Keratinocyte (primary cell): ENCODE measurements at regions not wholly inside any gene's neighbourhood (a gene's known extent, or its start where the extent isn't known, plus 50 kb on each side); places are given as distances from the start of the nearest gene placed in this dataset.

Experiments
- DNase-seq: peaks from one replicate; pipeline ENCODE4 v3.0.0-alpha.2; 2011; ENCODE audit warnings: low read depth, missing footprints, low spot score
- FAIRE-seq: peaks from 2 replicates; lab custom pipeline; 2011; peaks lifted over from hg19 to GRCh38; lab: Jason Lieb, UNC
- H2AFZ ChIP-seq: 2 replicates; pipeline ENCODE4 v1.6.0; 2012; ENCODE audit warnings: low read length, control low read depth, inconsistent platforms; ENCODE audit not compliant: control insufficient read depth
- H3K27ac ChIP-seq: 2 replicates; pipeline ENCODE4 v1.5.1; 2011; ENCODE audit warnings: low read length; ENCODE audit not compliant: control insufficient read depth, insufficient read depth
- H3K27me3 ChIP-seq: 3 replicates; pipeline ENCODE4 v1.6.0; 2011; ENCODE audit warnings: low read length; ENCODE audit not compliant: control insufficient read depth, insufficient read depth; ENCODE audit errors: extremely low read depth
- H3K36me3 ChIP-seq, 2 experiments: 2 replicates in 1 of 2; 3 replicates in 1 of 2; pipeline ENCODE4 v1.5.1; 2011; ENCODE audit warnings: low read length in 2 of 2, mild to moderate bottlenecking in 1 of 2; ENCODE audit not compliant: control insufficient read depth in 2 of 2, insufficient read depth in 2 of 2; ENCODE audit errors: extremely low read depth in 1 of 2
- H3K4me1 ChIP-seq: 3 replicates; pipeline ENCODE4 v1.5.1; 2011; ENCODE audit warnings: low read length; ENCODE audit not compliant: control insufficient read depth, insufficient read depth; ENCODE audit errors: extremely low read depth
- H3K4me2 ChIP-seq: 3 replicates; pipeline ENCODE4 v1.6.0; 2011; ENCODE audit warnings: low read depth, low read length; ENCODE audit not compliant: control insufficient read depth, insufficient read depth; ENCODE audit errors: extremely low read depth
- H3K4me3 ChIP-seq, 3 experiments: fragments of 200-600 bp in 1 of 3; sonication (generic) in 1 of 3; 2 replicates in 2 of 3; 3 replicates in 1 of 3; pipeline ENCODE4 v1.5.1; 2011 to 2016; ENCODE audit warnings: low read length in 3 of 3, mild to moderate bottlenecking in 3 of 3, control low read depth in 2 of 3, inconsistent platforms in 1 of 3, low read depth in 1 of 3, mixed read lengths in 1 of 3, mixed run types in 1 of 3, moderate library complexity in 1 of 3; ENCODE audit not compliant: control insufficient read depth in 2 of 3, insufficient read depth in 2 of 3; ENCODE audit errors: extremely low read depth in 1 of 3
- H3K79me2 ChIP-seq: 2 replicates; pipeline ENCODE4 v1.6.0; 2012; ENCODE audit warnings: low read length; ENCODE audit not compliant: control insufficient read depth, insufficient read depth
- H3K9ac ChIP-seq: 3 replicates; pipeline ENCODE4 v1.6.0; 2011; ENCODE audit warnings: low read length; ENCODE audit not compliant: control insufficient read depth, insufficient read depth; ENCODE audit errors: extremely low read depth
- H3K9me1 ChIP-seq: 3 replicates; pipeline ENCODE4 v1.6.0; 2011; ENCODE audit warnings: low read length; ENCODE audit not compliant: control insufficient read depth, insufficient read depth; ENCODE audit errors: extremely low read depth
- H3K9me3 ChIP-seq: 2 replicates; pipeline ENCODE4 v1.5.1; 2012; ENCODE audit warnings: low read depth, low read length; ENCODE audit not compliant: control insufficient read depth
- H4K20me1 ChIP-seq: 3 replicates; pipeline ENCODE4 v1.6.0; 2011; ENCODE audit warnings: low read length; ENCODE audit not compliant: control insufficient read depth, insufficient read depth; ENCODE audit errors: extremely low read depth
- EZH2 ChIP-seq: IDR thresholded peaks from one replicate; pipeline ENCODE4 v1.6.1; 2012; ENCODE audit warnings: inconsistent platforms, mild to moderate bottlenecking, low read length, moderate library complexity
- dilution Hi-C: fragments of 300-500 bp; cut with MboI; formaldehyde crosslinking; loops from one replicate; pipeline ENCODE4 v1.7.0; 2020; ENCODE audit warnings: low sequenced_read_pairs; ENCODE audit not compliant: extremely low pct_ligation_motif_present
- TF ChIP-seq, protein P1 (sequence below), 3 experiments: IDR thresholded peaks in 1 of 3; conservative IDR thresholded peaks in 1 of 3; optimal IDR thresholded peaks in 1 of 3; 2 replicates in 2 of 3; 3 replicates in 1 of 3; pipeline versions ENCODE3 to v1.5.1; 2011; ENCODE audit warnings: low read length in 3 of 3, mild to moderate bottlenecking in 3 of 3, moderate library complexity in 2 of 3, control low read depth in 1 of 3, inconsistent platforms in 1 of 3; ENCODE audit not compliant: insufficient read depth in 2 of 3; ENCODE audit errors: extremely low read depth in 1 of 3

DNA sequence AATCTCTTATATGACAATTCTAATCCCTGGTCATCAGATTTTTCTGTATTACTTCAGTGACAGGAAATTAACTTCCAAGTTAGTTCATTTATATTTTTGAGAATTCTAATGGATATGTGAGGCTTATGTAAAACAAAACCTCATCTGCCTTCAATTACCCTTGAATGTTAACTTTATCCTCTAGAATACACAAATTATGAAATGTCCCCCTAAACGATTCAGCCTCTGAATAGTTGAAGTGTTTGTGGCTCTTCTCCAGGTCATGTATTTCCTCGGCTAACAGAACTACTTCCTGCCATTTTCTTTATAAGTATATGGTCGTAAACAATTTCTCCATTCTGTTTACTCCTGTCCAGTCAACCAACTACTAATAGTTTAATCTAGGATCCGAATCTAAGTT lies 401.3 kb downstream of the PCDH10 start:
- Histone ChIP-seq H3K36me3 (no peaks in the 10 kb centered on the region), H3K9me1 (no peaks in the 10 kb centered on the region), H3K27ac (no peak overlapping the region), H3K9me3 (no peaks in the 10 kb centered on the region), H3K4me3 (no peak overlapping the region), H3K4me1 (no peaks in the 10 kb centered on the region), H3K4me2 (no peak overlapping the region), H2AFZ (no peak overlapping the region), H3K9ac (no peak overlapping the region), H3K79me2 (no peaks in the 10 kb centered on the region), H4K20me1 (no peaks in the 10 kb centered on the region), H3K27me3 (no peaks in the 10 kb centered on the region)
- DNase-seq: no peak
- TF ChIP-seq, protein P1, sequence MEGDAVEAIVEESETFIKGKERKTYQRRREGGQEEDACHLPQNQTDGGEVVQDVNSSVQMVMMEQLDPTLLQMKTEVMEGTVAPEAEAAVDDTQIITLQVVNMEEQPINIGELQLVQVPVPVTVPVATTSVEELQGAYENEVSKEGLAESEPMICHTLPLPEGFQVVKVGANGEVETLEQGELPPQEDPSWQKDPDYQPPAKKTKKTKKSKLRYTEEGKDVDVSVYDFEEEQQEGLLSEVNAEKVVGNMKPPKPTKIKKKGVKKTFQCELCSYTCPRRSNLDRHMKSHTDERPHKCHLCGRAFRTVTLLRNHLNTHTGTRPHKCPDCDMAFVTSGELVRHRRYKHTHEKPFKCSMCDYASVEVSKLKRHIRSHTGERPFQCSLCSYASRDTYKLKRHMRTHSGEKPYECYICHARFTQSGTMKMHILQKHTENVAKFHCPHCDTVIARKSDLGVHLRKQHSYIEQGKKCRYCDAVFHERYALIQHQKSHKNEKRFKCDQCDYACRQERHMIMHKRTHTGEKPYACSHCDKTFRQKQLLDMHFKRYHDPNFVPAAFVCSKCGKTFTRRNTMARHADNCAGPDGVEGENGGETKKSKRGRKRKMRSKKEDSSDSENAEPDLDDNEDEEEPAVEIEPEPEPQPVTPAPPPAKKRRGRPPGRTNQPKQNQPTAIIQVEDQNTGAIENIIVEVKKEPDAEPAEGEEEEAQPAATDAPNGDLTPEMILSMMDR (optimal IDR thresholded peaks at IDR 0.05 in 1 of 3, IDR thresholded peaks at IDR 0.05 in 1 of 3, conservative IDR thresholded peaks at IDR 0.05 in 1 of 3; ENCODE audit: extremely low read depth in 1 of 3, insufficient read depth in 2 of 3, low read length in 3 of 3): no peak
- no peak for TF ChIP-seq EZH2
- dilution Hi-C loops: no loop called here
- no peak for FAIRE-seq

DNA sequence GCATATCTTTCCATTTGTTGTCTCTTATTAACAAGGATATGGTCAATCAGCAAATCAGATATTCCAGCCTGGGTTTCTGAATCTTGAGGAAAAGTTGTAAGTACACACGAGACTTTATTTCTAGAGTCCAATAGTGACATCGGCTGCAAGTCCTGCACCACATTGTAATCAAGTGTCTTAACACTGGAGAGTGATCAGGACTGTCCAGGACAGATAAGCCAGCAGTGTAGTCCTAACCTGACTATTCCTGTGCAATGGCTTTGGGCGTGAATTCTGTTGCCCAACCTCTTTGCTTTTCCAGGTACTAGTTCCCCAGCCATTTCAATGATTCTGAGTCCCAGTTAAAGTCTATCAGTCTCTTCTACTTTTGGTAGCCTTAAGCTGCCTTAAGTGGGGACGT lies 395.0 kb downstream of the PCDH10 start:
- Histone ChIP-seq H3K9me1 (no peaks in the 10 kb centered on the region), H2AFZ (no peak overlapping the region), H3K27me3 (no peaks in the 10 kb centered on the region), H3K9me3 (no peaks in the 10 kb centered on the region), H3K4me2 (no peak overlapping the region), H3K4me1 (no peaks in the 10 kb centered on the region), H3K79me2 (no peaks in the 10 kb centered on the region), H3K4me3 (no peak overlapping the region), H3K36me3 (no peaks in the 10 kb centered on the region), H3K27ac (no peak overlapping the region), H4K20me1 (no peaks in the 10 kb centered on the region), H3K9ac (no peak overlapping the region)
- FAIRE-seq: no peak
- no peak for TF ChIP-seq EZH2
- TF ChIP-seq, protein P1 (optimal IDR thresholded peaks at IDR 0.05 in 1 of 3, IDR thresholded peaks at IDR 0.05 in 1 of 3, conservative IDR thresholded peaks at IDR 0.05 in 1 of 3; ENCODE audit: extremely low read depth in 1 of 3, insufficient read depth in 2 of 3, low read length in 3 of 3): no peak
- no peak for DNase-seq
- dilution Hi-C loops: no loop called here
